Adrenal gland (tissue), 9 donors: ENCODE measurements at regions not wholly inside any gene's neighbourhood (a gene's known extent, or its start where the extent isn't known, plus 50 kb on each side); places are given as distances from the start of the nearest gene placed in this dataset.

Experiments
- DNase-seq, 7 donors: peaks; one replicate each; pipeline ENCODE4 v3.0.0-alpha.2; 2019 to 2020
- H3K27ac ChIP-seq, 5 donors: fragments of 200-600 bp; sonication (generic) in 4 of 5; 1 replicate in 3 of 5; 2 replicates in 2 of 5; pipeline versions ENCODE4 v1.5.1 to v1.8.0; 2016 to 2020; ENCODE audit warnings: mild to moderate bottlenecking in 1 of 5
- H3K27me3 ChIP-seq: fragments of 200-600 bp; 2 replicates; pipeline ENCODE4 v1.8.0; 2021
- H3K36me3 ChIP-seq, 2 donors: fragments of 200-600 bp; replicated peaks in 1 of 2; 1 replicate in 1 of 2; 2 replicates in 1 of 2; pipeline versions ENCODE4 v1.5.1 to v1.8.0; 2018 to 2022
- H3K4me1 ChIP-seq, 2 donors: fragments of 200-600 bp; replicated peaks in 1 of 2; 1 replicate in 1 of 2; 2 replicates in 1 of 2; pipeline versions ENCODE4 v1.5.1 to v1.8.0; 2018 to 2021
- H3K4me3 ChIP-seq, 4 donors: fragments of 200-600 bp; sonication (generic) in 3 of 4; one replicate each; pipeline ENCODE4 v1.5.1; 2016 to 2018
- H3K9me3 ChIP-seq, 3 donors: fragments of 200-600 bp; sonication (generic) in 1 of 3; replicated peaks in 1 of 3; 1 replicate in 2 of 3; 2 replicates in 1 of 3; pipeline versions ENCODE4 v1.5.1 to v1.8.0; 2016 to 2021
- CTCF ChIP-seq, 6 experiments: fragments of 450-650 bp in 4 of 6; fragments of 200-600 bp in 2 of 6; sonication (generic) in 1 of 6; IDR thresholded peaks; 1 replicate in 5 of 6; 2 replicates in 1 of 6; pipeline versions ENCODE4 v1.5.1 to v1.8.0; 2016 to 2021; ENCODE audit warnings: antibody characterized with exemption in 6 of 6, mild to moderate bottlenecking in 2 of 6, moderate library complexity in 1 of 6
- POLR2A ChIP-seq, 2 donors: fragments of 450-650 bp; IDR thresholded peaks; one replicate each; pipeline ENCODE4 v1.6.1; 2017; ENCODE audit warnings: antibody characterized with exemption in 2 of 2, mild to moderate bottlenecking in 2 of 2, moderate library complexity in 1 of 2
- WGBS, 4 donors: extraction: QIAGEN DNeasy Blood & Tissue Kit in 2 of 4; methylation state at CpG; one replicate each; pipeline versions ENCODE4 v1.1.5 to v1.1.7; 2013 to 2017; 5-methylcytosine and 5-hydroxymethylcytosine counted together
- intact Hi-C, 2 donors: fragments of 100-400 bp; cut with DNase I; formaldehyde crosslinking; loops; one replicate each; pipeline versions ENCODE4 v1.14.1 to v1.15.0; 2022 to 2023
- donor health status: healthy with polysubstance abuse.
- donor health status: Bipolar disorder and iron deficiency.
- donor health status: DM: yes; HTN: yes; CAD: no.
- donor health status: DM: no; HTN: no; CAD: no.
- donor health status: DM: no; HTN: no; CAD: no.

- Histone ChIP-seq H3K27ac (no peak overlapping the region), H3K4me3 (no peak overlapping the region), H3K4me1 (no peaks in the 10 kb centered on the region), H3K36me3 (no peaks in the 10 kb centered on the region), H3K27me3 (no peaks in the 10 kb centered on the region), H3K9me3 (no peaks in the 10 kb centered on the region)
- DNase-seq: no peak
- TF ChIP-seq POLR2A (IDR thresholded peaks at IDR 0.05) (no peak), CTCF (IDR thresholded peaks at IDR 0.05) (no peak)
- intact Hi-C loops: no loop called here
- 81 to 100% (median 89%) methylated on average over 2 of the region's 2 CpGs for WGBS, 4 donors
These were observed 294.7 kb upstream of the SLC30A5 start for GRCh38 chr5:68798877-68799843.

GRCh38 chr5:68802430-68802829, 291.4 kb upstream of the SLC30A5 start:
- intact Hi-C loops: no loop called here
- 67 to 84% (median 83%) methylated on average over 2 of the region's 2 CpGs for WGBS, 4 donors

GRCh38 chr5:68803881-68804319, 289.9 kb upstream of the SLC30A5 start:
- 79 to 90% (median 83%) methylated on average over 7 of the region's 7 CpGs for WGBS, 4 donors
- Histone ChIP-seq H3K4me3 (no peak overlapping the region), H3K9me3 (no peaks in the 10 kb centered on the region), H3K36me3 (no peaks in the 10 kb centered on the region), H3K27me3 (no peaks in the 10 kb centered on the region), H3K4me1 (no peaks in the 10 kb centered on the region), H3K27ac (no peak overlapping the region)
- DNase-seq: no peak
- intact Hi-C loops: no loop called here
- no peak for TF ChIP-seq POLR2A (IDR thresholded peaks at IDR 0.05)
- TF ChIP-seq CTCF (IDR thresholded peaks at IDR 0.05): no peak

More at GRCh38 chr5:68802430-68802829, 291.4 kb upstream of the SLC30A5 start:
- Histone ChIP-seq H3K27me3 (no peaks in the 10 kb centered on the region), H3K9me3 (no peaks in the 10 kb centered on the region), H3K4me3 (no peak overlapping the region), H3K27ac (no peak overlapping the region), H3K36me3 (no peaks in the 10 kb centered on the region), H3K4me1 (no peaks in the 10 kb centered on the region)
- DNase-seq: no peak
- TF ChIP-seq CTCF (IDR thresholded peaks at IDR 0.05) (no peak), POLR2A (IDR thresholded peaks at IDR 0.05) (no peak)

DNA sequence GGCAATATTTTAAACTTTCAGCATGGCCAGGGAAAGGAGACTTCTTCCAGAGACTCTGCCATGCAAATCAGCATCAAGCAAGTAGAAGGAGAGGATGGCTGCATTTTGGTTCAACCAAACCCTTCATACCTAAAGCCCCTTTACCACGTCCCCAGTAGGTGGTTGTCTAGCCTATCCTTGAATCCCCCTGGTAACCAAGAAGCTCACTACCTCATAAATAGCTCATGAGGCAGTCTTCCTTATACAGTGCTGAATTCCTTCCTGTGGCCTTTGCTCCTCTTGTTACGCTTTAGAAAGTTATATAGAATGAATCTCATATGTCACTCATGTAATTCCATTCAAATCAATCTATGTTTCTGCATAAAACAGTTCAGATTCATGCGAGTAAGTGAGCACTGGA, 289.5 kb upstream of the SLC30A5 start:
- WGBS, 4 donors: 78 to 83% (median 80%) methylated on average over 3 of the region's 3 CpGs
- intact Hi-C loops: no loop called here

More for the DNA sequence above, 289.5 kb upstream of the SLC30A5 start:
- no peak for DNase-seq
- Histone ChIP-seq H3K36me3 (no peaks in the 10 kb centered on the region), H3K4me3 (no peak overlapping the region), H3K4me1 (no peaks in the 10 kb centered on the region), H3K9me3 (no peaks in the 10 kb centered on the region), H3K27me3 (no peaks in the 10 kb centered on the region), H3K27ac (no peak overlapping the region)
- TF ChIP-seq POLR2A (IDR thresholded peaks at IDR 0.05) (no peak), CTCF (IDR thresholded peaks at IDR 0.05) (no peak)
